Tibial artery (tissue), 4 donors: ENCODE measurements at regions not wholly inside any gene's neighbourhood (a gene's known extent, or its start where the extent isn't known, plus 50 kb on each side); places are given as distances from the start of the nearest gene placed in this dataset.

Experiments used
- DNase-seq, 2 donors: peaks; one replicate each; pipeline ENCODE4 v3.0.0-alpha.2; 2019
- H3K27ac ChIP-seq, 2 donors: fragments of 200-600 bp; sonication (generic) in 1 of 2; 1 replicate in 1 of 2; 2 replicates in 1 of 2; pipeline ENCODE4 v1.5.1; 2018 to 2019; ENCODE audit warnings: mild to moderate bottlenecking in 1 of 2
- H3K27me3 ChIP-seq, 2 donors: fragments of 200-600 bp; sonication (generic) in 1 of 2; one replicate each; pipeline versions ENCODE4 v1.5.1 to v1.6.0; 2016 to 2019
- H3K36me3 ChIP-seq, 3 donors: fragments of 200-600 bp; sonication (generic) in 2 of 3; one replicate each; pipeline ENCODE4 v1.5.1; 2016 to 2019; ENCODE audit warnings: mild to moderate bottlenecking in 2 of 3
- H3K4me1 ChIP-seq, 4 donors: fragments of 200-600 bp; sonication (generic) in 2 of 4; 1 replicate in 3 of 4; 2 replicates in 1 of 4; pipeline ENCODE4 v1.5.1; 2016 to 2019
- H3K4me3 ChIP-seq, 2 donors: fragments of 200-600 bp; sonication (generic) in 1 of 2; 1 replicate in 1 of 2; 2 replicates in 1 of 2; pipeline ENCODE4 v1.5.1; 2018 to 2019; ENCODE audit warnings: mild to moderate bottlenecking in 2 of 2
- H3K9me3 ChIP-seq, 3 donors: fragments of 200-600 bp; sonication (generic) in 1 of 3; one replicate each; pipeline ENCODE4 v1.5.1; 2016 to 2019
- intact Hi-C: fragments of 100-400 bp; cut with DNase I; formaldehyde crosslinking; loops from one replicate; pipeline ENCODE4 v1.15.0; 2023; ENCODE audit warnings: low total_unique reads
- TF ChIP-seq, protein P1 (sequence below), 2 experiments: fragments of 200-600 bp in 1 of 2; fragments of 450-650 bp in 1 of 2; IDR thresholded peaks; one replicate each; pipeline ENCODE4 v1.5.1; 2017 to 2019; ENCODE audit warnings: antibody characterized with exemption in 2 of 2, mild to moderate bottlenecking in 1 of 2, moderate library complexity in 1 of 2

DNA sequence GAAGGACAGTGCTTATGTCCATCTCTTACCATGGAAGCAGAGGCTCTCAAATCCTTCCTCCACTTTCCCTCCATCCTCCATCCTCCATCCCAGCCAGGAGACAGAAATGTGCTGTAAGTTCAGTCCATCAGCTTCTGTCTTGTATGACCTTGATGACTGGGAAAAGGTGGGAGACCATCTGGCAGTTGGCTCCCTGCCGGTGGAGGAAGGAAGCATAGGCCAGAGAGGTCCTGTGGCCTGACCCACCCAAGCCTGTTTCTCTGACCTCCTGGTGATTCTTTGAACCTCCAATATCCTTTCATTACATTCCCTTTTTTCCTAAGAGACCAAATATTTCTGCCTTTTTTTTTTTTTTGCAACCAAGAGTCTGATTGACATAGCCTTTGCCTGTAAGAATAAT, 215.3 kb downstream of the ABCC12 start:
- TF ChIP-seq, protein P1, sequence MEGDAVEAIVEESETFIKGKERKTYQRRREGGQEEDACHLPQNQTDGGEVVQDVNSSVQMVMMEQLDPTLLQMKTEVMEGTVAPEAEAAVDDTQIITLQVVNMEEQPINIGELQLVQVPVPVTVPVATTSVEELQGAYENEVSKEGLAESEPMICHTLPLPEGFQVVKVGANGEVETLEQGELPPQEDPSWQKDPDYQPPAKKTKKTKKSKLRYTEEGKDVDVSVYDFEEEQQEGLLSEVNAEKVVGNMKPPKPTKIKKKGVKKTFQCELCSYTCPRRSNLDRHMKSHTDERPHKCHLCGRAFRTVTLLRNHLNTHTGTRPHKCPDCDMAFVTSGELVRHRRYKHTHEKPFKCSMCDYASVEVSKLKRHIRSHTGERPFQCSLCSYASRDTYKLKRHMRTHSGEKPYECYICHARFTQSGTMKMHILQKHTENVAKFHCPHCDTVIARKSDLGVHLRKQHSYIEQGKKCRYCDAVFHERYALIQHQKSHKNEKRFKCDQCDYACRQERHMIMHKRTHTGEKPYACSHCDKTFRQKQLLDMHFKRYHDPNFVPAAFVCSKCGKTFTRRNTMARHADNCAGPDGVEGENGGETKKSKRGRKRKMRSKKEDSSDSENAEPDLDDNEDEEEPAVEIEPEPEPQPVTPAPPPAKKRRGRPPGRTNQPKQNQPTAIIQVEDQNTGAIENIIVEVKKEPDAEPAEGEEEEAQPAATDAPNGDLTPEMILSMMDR (IDR thresholded peaks at IDR 0.05), result no peak
- intact Hi-C loops, result no loop called here
- no peaks in the 10 kb centered on the region for H3K4me1 ChIP-seq
- H3K4me3 ChIP-seq, result no peak overlapping the region
- no peaks in the 10 kb centered on the region for H3K36me3 ChIP-seq
- no peaks in the 10 kb centered on the region for H3K27me3 ChIP-seq
- DNase-seq, result no peak
- no peaks in the 10 kb centered on the region for H3K9me3 ChIP-seq
- H3K27ac ChIP-seq, result no peak overlapping the region

DNA sequence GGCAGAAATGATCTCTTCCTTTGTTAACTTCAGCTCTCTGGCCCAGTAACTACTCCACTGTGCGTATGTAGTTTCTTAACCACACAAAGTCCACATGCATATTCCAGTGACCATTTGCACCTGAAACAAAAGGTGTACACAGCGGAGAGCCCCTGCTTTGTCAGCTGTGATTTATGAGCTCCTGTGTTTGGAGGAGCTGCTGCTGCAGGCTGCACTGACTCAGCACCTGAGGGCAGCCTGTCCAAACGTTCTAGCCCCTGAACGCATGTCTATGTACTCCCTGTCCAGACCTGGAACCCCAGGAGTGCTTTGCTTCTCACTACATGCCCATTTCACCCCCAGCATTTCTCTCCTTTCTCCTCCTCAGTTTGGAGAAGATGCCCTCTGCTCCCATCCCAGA, 216.1 kb downstream of the ABCC12 start:
- TF ChIP-seq, protein P1 (IDR thresholded peaks at IDR 0.05), result no peak
- intact Hi-C loops, result no loop called here
- H3K9me3 ChIP-seq, result no peaks in the 10 kb centered on the region
- H3K36me3 ChIP-seq, result no peaks in the 10 kb centered on the region
- no peak for DNase-seq
- H3K4me1 ChIP-seq, result no peaks in the 10 kb centered on the region
- H3K27ac ChIP-seq, result no peak overlapping the region
- H3K27me3 ChIP-seq, result no peaks in the 10 kb centered on the region
- no peak overlapping the region for H3K4me3 ChIP-seq

DNA sequence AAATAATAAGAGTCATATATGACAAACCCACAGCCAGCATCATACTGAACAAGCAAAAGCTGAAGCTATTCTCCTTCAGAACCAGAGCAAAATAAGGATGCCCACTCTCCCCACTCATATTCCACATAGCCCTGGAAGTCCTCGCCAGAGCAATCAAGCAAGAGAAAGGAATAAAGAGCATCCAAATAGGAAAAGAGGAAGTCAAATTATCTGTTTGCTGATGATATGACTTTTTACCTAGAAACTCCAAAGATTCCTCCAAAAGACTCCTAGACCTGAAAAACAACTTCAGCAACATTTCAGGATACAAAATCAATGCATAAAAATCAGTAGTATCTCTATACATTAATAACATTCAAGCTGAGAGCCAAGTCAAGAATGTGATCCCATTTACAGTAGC, 217.5 kb downstream of the ABCC12 start:
- intact Hi-C loops, result no loop called here
- H3K4me3 ChIP-seq, result no peak overlapping the region

DNA sequence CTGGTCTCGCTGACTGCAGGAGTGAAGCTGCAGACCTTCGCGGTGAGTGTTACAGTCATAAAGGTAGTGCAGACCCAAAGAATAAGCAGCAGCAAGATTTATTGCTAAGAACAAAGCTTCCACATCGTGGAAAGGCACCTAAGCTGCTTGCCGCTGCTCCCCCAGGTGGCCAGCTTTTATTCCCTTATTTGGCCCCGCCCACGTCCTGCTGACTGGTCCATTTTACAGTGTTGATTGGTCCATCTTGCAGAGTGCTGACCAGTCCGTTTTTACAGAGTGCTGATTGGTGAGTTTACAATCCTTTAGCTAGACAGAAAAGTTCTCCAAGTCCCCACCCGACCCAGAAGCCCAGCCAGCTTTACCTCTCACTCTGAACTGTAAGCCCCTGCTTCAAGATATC, 227.8 kb downstream of the ABCC12 start:
- TF ChIP-seq, protein P1 (IDR thresholded peaks at IDR 0.05), result no peak
- no peak for DNase-seq
- H3K4me1 ChIP-seq, result no peaks in the 10 kb centered on the region
- H3K27ac ChIP-seq, result no peak overlapping the region
- H3K9me3 ChIP-seq, result no peaks in the 10 kb centered on the region
- H3K4me3 ChIP-seq, result no peak overlapping the region
- no peaks in the 10 kb centered on the region for H3K36me3 ChIP-seq
- H3K27me3 ChIP-seq, result no peaks in the 10 kb centered on the region
- intact Hi-C loops, result no loop called here

More for the DNA sequence above, 217.5 kb downstream of the ABCC12 start:
- no peak for DNase-seq
- TF ChIP-seq, protein P1 (IDR thresholded peaks at IDR 0.05), result no peak
- Histone ChIP-seq H3K27ac (no peak overlapping the region), H3K36me3 (no peaks in the 10 kb centered on the region), H3K27me3 (no peaks in the 10 kb centered on the region), H3K4me1 (no peaks in the 10 kb centered on the region), H3K9me3 (no peaks in the 10 kb centered on the region)

DNA sequence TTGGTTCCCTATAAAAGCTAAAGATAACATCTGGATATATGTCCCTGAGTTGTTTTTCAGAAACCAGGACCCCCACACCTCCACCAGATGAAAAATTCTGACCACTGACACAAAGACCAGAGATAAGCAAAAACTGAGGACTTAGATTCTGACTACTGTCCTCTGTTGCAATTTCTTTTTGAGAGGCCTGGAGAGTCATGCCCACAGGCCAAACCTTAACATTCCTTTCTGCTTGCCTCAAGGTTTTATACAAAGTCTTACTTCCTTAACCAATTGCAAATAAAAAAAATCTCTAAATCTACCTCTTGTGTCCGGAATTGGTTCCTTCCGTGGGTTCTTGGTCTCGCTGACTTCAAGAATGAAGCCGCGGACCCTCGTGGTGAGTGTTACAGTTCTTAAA, 228.5 kb downstream of the ABCC12 start:
- DNase-seq, result no peak
- TF ChIP-seq, protein P1 (IDR thresholded peaks at IDR 0.05), result no peak

DNA sequence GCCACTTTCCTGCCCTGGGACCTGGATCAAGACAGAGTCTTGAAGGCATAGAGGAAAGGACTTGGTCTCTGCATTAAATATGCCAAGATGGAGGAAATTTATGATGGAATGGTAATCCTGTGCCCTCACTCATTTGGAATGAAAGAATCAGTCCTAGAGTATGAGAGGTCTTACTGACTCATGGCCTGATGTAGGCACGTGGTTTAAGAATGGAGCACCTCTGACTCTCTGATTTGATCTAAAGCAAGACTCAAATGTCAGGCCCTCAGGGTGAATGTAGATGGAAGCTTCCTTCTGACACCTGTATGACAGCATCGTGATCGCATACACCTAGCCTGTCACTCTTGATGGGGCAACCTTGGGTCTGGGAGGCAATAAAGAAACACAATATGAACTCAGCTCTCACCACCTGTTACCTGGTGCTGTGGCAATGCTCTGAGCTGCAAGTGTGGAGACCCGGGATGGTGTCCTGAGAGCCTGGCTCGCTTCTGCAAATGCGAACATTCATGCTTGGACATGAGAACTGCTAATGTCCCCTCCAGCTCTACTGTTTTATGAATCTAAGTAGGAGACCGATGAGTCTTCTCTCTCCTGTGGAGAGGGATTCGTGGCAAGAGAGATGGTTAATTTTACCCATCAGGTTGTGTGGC, 229.9 kb downstream of the ABCC12 start:
- Histone ChIP-seq H3K4me1 (no peaks in the 10 kb centered on the region), H3K9me3 (no peaks in the 10 kb centered on the region), H3K27me3 (no peaks in the 10 kb centered on the region), H3K36me3 (no peaks in the 10 kb centered on the region), H3K4me3 (no peak overlapping the region), H3K27ac (no peak overlapping the region)
- intact Hi-C loops, result no loop called here
- DNase-seq, result no peak
- TF ChIP-seq, protein P1 (IDR thresholded peaks at IDR 0.05), result no peak

More for the DNA sequence above, 228.5 kb downstream of the ABCC12 start:
- H3K4me3 ChIP-seq, result no peak overlapping the region
- intact Hi-C loops, result no loop called here
- no peaks in the 10 kb centered on the region for H3K4me1 ChIP-seq
- no peak overlapping the region for H3K27ac ChIP-seq
- H3K27me3 ChIP-seq, result no peaks in the 10 kb centered on the region
- no peaks in the 10 kb centered on the region for H3K9me3 ChIP-seq
- no peaks in the 10 kb centered on the region for H3K36me3 ChIP-seq
